Ascending aorta (tissue), 2 donors: ENCODE measurements at regions not wholly inside any gene's neighbourhood (a gene's known extent, or its start where the extent isn't known, plus 50 kb on each side); places are given as distances from the start of the nearest gene placed in this dataset.

Experiments used
- DNase-seq, 2 donors: peaks; one replicate each; pipeline ENCODE4 v3.0.0-alpha.2; 2019; ENCODE audit warnings: low spot score in 2 of 2
- H3K27ac ChIP-seq, 2 donors: fragments of 200-600 bp; sonication (generic); one replicate each; pipeline ENCODE4 v1.5.1; 2016 to 2017; ENCODE audit warnings: mild to moderate bottlenecking in 1 of 2
- H3K27me3 ChIP-seq: fragments of 200-600 bp; sonication (generic); one replicate; pipeline ENCODE4 v1.5.1; 2017
- H3K36me3 ChIP-seq, 2 donors: fragments of 200-600 bp; sonication (generic); one replicate each; pipeline ENCODE4 v1.5.1; 2016
- H3K4me1 ChIP-seq, 2 donors: fragments of 200-600 bp; sonication (generic); one replicate each; pipeline ENCODE4 v1.5.1; 2016 to 2017; ENCODE audit warnings: mild to moderate bottlenecking in 1 of 2
- H3K4me3 ChIP-seq, 2 donors: fragments of 200-600 bp; sonication (generic); one replicate each; pipeline ENCODE4 v1.5.1; 2016 to 2017; ENCODE audit warnings: mild to moderate bottlenecking in 1 of 2
- H3K9me3 ChIP-seq, 2 donors: fragments of 200-600 bp; sonication (generic); one replicate each; pipeline ENCODE4 v1.5.1; 2016
- intact Hi-C: fragments of 100-400 bp; cut with DNase I; formaldehyde crosslinking; loops from one replicate; pipeline ENCODE4 v1.15.1; 2023
- TF ChIP-seq, protein P1 (sequence below), 3 experiments: fragments of 200-600 bp in 2 of 3; fragments of 450-650 bp in 1 of 3; sonication (generic) in 2 of 3; IDR thresholded peaks; one replicate each; pipeline ENCODE4 v1.5.1; 2016 to 2019; ENCODE audit warnings: antibody characterized with exemption in 3 of 3, mild to moderate bottlenecking in 1 of 3, moderate library complexity in 1 of 3

DNA sequence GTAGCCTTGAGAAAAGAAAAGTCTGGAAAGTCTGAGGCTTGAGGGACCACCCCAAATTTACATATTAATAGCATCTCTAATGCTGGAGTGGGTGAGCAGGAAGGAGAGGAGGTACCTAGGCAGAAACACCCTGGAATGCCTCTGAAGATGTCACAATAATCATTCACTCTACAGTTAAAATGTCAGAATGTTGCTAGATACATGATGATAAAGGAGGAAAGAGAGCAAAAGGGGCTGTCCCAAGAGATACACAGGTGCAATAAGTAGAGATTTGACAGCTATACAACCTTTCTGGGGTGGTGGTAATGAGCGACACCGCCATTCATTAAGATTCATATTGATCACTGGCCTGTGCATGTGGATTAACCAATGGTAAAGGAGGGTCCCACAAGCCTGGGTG, 540.5 kb upstream of the FBXO33 start:
- intact Hi-C loops: no loop called here
- Histone ChIP-seq H3K36me3 (no peaks in the 10 kb centered on the region), H3K9me3 (no peaks in the 10 kb centered on the region), H3K27ac (no peak overlapping the region), H3K27me3 (no peaks in the 10 kb centered on the region), H3K4me3 (no peak overlapping the region), H3K4me1 (no peaks in the 10 kb centered on the region)
- TF ChIP-seq, protein P1, sequence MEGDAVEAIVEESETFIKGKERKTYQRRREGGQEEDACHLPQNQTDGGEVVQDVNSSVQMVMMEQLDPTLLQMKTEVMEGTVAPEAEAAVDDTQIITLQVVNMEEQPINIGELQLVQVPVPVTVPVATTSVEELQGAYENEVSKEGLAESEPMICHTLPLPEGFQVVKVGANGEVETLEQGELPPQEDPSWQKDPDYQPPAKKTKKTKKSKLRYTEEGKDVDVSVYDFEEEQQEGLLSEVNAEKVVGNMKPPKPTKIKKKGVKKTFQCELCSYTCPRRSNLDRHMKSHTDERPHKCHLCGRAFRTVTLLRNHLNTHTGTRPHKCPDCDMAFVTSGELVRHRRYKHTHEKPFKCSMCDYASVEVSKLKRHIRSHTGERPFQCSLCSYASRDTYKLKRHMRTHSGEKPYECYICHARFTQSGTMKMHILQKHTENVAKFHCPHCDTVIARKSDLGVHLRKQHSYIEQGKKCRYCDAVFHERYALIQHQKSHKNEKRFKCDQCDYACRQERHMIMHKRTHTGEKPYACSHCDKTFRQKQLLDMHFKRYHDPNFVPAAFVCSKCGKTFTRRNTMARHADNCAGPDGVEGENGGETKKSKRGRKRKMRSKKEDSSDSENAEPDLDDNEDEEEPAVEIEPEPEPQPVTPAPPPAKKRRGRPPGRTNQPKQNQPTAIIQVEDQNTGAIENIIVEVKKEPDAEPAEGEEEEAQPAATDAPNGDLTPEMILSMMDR (IDR thresholded peaks at IDR 0.05): no peak
- DNase-seq: no peak

DNA sequence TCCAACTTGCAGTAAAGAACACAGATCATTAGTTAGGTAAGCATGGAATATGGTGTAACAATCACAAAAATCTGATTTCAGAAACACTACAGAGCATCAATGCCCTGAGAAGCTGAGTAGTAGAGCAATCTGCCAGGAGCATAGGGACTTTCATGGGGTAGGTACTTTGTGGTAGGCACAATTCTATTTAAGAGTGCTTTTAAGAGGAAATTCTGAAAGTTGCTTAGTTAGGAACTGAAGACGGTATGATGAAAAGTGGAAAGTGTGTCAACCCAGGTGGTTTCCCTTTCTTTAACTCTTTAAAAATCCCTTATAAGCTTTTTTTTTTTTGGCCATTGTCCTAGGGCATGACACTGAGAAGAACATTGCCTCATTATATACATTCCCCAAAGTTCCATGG, 535.7 kb upstream of the FBXO33 start:
- intact Hi-C loops: no loop called here
- Histone ChIP-seq H3K27ac (no peak overlapping the region), H3K4me1 (no peaks in the 10 kb centered on the region), H3K36me3 (no peaks in the 10 kb centered on the region), H3K27me3 (no peaks in the 10 kb centered on the region), H3K9me3 (peaks cover 0 to 3% of the 10 kb centered on the region in 2 donors), H3K4me3 (no peak overlapping the region)
- TF ChIP-seq, protein P1 (IDR thresholded peaks at IDR 0.05): no peak
- no peak for DNase-seq

DNA sequence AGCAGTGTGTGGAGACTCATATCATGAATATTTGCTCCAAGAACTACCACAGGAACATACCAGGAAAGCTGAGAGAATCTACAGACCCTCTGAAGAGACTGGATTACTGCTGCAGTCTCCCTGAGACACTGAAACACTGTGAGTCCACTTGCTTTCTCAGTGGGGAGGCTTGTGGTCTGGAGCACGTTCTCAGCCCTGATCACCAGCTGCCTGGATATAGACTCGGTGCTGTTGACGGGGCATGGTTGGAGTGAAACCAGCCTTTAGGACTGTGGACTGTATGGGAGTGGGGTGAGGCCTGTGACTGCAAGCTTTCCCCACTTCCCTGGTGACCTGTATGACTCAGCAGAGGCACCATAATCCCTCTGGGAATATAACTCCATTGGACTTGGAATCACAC, 525.8 kb upstream of the FBXO33 start:
- Histone ChIP-seq H3K4me1 (no peaks in the 10 kb centered on the region), H3K27me3 (no peaks in the 10 kb centered on the region), H3K36me3 (no peaks in the 10 kb centered on the region), H3K9me3 (peaks cover 3 to 23% of the 10 kb centered on the region in 2 donors), H3K27ac (no peak overlapping the region), H3K4me3 (no peak overlapping the region)
- DNase-seq: no peak
- intact Hi-C loops: no loop called here
- TF ChIP-seq, protein P1 (IDR thresholded peaks at IDR 0.05): no peak

DNA sequence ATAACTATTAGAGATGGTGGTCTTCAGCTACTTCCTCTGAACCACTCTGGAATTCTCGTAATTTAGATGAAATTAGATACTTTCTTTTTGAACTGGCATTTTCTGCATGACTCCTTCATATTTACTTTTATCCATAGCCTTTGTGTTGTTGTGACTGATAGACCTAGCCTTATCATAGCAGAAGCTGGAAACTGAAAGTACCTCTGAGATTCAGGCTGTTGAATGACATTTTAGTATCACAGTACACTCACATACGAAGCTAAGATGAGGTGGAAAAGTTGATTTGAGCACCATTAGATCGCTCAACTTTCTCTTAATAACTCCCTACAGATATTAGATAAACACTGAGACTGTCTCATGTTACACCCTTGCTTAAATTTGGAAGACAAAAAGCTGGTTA, 525.1 kb upstream of the FBXO33 start:
- intact Hi-C loops: no loop called here
- TF ChIP-seq, protein P1 (IDR thresholded peaks at IDR 0.05): no peak
- Histone ChIP-seq H3K4me1 (no peaks in the 10 kb centered on the region), H3K36me3 (no peaks in the 10 kb centered on the region), H3K9me3 (peaks cover 3 to 23% of the 10 kb centered on the region in 2 donors), H3K27me3 (no peaks in the 10 kb centered on the region), H3K27ac (no peak overlapping the region), H3K4me3 (no peak overlapping the region)
- DNase-seq: no peak

DNA sequence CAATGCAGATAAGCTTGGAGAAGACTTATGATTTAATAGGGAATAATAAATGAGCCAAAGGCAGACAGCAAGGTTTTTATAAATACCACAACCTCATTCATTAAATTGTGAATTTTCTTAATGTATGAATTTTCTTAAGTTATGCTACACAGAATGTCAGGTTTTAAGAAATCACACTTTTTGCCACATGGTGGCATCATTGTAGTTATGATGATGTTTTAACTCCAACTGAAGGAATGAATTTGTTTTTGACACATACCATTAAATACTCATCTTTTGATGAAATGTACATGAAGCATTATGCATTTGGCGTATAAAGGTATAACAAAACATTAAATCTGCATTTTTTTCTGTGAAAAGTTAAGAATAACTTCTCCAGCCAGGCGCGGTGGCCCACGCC, 524.1 kb upstream of the FBXO33 start:
- intact Hi-C loops: no loop called here
- no peak for DNase-seq
- Histone ChIP-seq H3K36me3 (no peaks in the 10 kb centered on the region), H3K9me3 (peaks cover 3 to 23% of the 10 kb centered on the region in 2 donors), H3K4me1 (no peaks in the 10 kb centered on the region), H3K4me3 (no peak overlapping the region), H3K27me3 (no peaks in the 10 kb centered on the region), H3K27ac (no peak overlapping the region)
- TF ChIP-seq, protein P1 (IDR thresholded peaks at IDR 0.05): no peak

DNA sequence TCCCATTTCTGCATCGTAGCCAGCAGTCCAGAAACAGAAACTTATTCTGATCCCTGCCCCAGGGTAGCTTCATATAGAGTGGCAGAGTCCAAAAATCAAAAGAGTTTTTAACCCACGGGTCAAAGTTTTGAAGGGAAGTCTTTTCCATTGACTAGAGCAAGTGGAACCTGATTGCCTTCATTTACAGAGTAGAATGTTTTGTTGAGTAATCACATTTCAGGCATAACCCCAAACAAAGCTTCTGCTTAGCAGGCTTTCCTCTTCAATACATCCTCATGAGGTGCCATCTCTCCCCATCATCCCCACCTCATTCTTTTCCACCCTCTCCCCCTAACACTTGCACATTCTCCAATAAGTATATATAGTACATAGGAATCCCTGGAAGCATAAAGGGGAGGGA, 516.0 kb upstream of the FBXO33 start:
- Histone ChIP-seq H3K27ac (no peak overlapping the region), H3K4me1 (no peaks in the 10 kb centered on the region), H3K9me3 (peaks cover 0 to 8% of the 10 kb centered on the region in 2 donors), H3K4me3 (no peak overlapping the region), H3K27me3 (no peaks in the 10 kb centered on the region), H3K36me3 (no peaks in the 10 kb centered on the region)
- intact Hi-C loops: no loop called here
- no peak for DNase-seq
- TF ChIP-seq, protein P1 (IDR thresholded peaks at IDR 0.05): no peak
